ENCODE measurements at regions not wholly inside any gene's neighbourhood (a gene's known extent, or its start where the extent isn't known, plus 50 kb on each side); places are given as distances from the start of the nearest gene placed in this dataset.

DNA sequence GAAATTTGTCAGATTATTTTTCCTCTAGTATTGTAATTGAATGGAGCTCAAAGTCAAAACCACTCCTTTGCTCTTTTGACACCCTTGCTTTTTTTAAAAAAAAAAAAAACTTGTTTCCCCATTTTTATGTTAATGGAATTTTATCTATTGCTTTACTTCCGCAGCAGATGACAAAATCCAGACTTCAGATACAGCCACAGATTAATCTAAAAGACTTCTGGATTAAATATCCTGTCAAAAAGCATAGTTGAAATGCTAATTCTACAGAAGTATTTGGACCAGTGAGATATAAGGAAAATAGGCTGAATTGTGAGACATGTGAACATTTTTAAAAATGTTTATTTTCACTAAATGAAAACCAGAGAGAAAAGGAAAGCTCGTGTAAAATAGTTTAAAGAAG, 341.4 kb downstream of the BMP2 start:
- TF ChIP-seq EP300 (IDR thresholded peaks at IDR 0.05; ENCODE audit: borderline replicate concordance) (no peak), YY1 (IDR thresholded peaks at IDR 0.05; ENCODE audit: low read depth) (no peak)
